ENCODE measurements at regions not wholly inside any gene's neighbourhood (a gene's known extent, or its start where the extent isn't known, plus 50 kb on each side); places are given as distances from the start of the nearest gene placed in this dataset.

DNA sequence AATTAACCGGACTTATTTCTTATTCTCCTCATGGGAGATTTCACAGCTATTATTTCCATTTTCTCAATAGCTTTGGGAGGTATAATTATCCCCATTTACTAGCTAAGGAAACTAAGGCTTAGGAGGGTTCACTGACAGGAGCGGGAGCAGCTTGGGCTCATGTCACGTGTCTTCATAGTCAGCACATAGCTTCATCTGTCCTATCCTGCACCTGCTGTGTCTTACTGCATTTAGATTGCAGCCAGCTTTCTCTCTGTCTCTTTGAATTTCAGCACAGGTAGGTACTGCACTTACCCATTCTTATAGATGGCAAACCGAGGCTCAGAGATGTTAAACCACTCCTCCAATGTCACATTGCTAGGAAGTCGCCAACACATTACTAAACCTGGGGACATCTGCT lies 839.9 kb downstream of the MAFB start:
- Histone ChIP-seq H3K9ac (ENCODE audit: low read depth, low read length, poor library complexity, severe bottlenecking) (no peak overlapping the region), H3K79me2 (ENCODE audit: insufficient read depth, low read length) (no peaks in the 10 kb centered on the region), H3K4me1 (ENCODE audit: insufficient read depth, low read length, poor library complexity, severe bottlenecking) (no peaks in the 10 kb centered on the region), H2AFZ (ENCODE audit: low read length) (no peak overlapping the region), H3K36me3 (ENCODE audit: insufficient read depth, low read length) (no peaks in the 10 kb centered on the region), H3K9me2 (replicated peaks; ENCODE audit: low read depth, low read length) (no peaks in the 10 kb centered on the region), H3K4me2 (ENCODE audit: low read depth, low read length, poor library complexity, severe bottlenecking) (no peak overlapping the region), H3K27me3 (ENCODE audit: insufficient read depth, low read length, poor library complexity, severe bottlenecking) (no peaks in the 10 kb centered on the region), H3K9me3 (ENCODE audit: insufficient read depth, low read depth, low read length) (no peaks in the 10 kb centered on the region), H3K4me3 (ENCODE audit: low read length, poor library complexity, severe bottlenecking) (no peak overlapping the region), H4K20me1 (ENCODE audit: insufficient read depth, low read length, poor library complexity, severe bottlenecking) (no peaks in the 10 kb centered on the region), H3F3A (ENCODE audit: low read depth) (no peaks in the 10 kb centered on the region)
- TF ChIP-seq EZH2phosphoT487 (IDR thresholded peaks at IDR 0.05; ENCODE audit: borderline replicate concordance) = no peak
- TF ChIP-seq, protein P1, sequence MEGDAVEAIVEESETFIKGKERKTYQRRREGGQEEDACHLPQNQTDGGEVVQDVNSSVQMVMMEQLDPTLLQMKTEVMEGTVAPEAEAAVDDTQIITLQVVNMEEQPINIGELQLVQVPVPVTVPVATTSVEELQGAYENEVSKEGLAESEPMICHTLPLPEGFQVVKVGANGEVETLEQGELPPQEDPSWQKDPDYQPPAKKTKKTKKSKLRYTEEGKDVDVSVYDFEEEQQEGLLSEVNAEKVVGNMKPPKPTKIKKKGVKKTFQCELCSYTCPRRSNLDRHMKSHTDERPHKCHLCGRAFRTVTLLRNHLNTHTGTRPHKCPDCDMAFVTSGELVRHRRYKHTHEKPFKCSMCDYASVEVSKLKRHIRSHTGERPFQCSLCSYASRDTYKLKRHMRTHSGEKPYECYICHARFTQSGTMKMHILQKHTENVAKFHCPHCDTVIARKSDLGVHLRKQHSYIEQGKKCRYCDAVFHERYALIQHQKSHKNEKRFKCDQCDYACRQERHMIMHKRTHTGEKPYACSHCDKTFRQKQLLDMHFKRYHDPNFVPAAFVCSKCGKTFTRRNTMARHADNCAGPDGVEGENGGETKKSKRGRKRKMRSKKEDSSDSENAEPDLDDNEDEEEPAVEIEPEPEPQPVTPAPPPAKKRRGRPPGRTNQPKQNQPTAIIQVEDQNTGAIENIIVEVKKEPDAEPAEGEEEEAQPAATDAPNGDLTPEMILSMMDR (conservative IDR thresholded peaks at IDR 0.05; ENCODE audit: low read length) = no peak

DNA sequence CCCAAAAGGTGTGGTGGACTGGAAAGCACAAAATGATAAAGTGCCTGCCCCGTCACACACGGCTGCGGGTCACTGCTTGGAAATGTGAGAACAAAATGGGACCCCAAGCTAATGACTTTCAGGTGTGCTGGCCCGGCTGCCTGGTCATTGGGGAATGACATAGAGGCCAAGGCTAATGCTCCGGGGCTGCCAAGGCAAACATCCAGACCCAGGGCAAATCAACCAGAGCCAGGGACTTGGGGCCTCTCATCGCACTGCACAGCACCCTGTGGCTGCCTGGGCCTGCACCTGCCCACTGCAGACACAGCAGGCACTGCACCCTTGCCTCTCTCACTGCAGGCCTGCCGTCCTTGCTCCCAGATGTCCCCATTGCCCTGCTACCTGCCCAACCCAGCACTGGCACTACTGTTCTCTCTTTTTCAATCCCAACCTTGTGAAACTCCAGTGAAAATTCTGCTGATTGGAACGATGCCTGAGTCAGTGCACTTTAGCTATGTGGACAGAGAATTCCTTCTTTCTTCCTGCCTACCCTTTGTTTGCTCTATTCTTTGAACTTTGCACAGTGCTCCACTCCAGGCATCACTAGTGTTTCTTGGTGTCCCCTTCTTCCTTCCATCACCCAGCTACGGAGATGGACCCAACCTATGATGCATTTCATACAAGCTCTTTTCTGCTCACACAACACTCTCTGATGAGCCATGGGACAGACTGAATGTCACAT lies 849.5 kb downstream of the MAFB start:
- H4K20me1 ChIP-seq (ENCODE audit: insufficient read depth, low read length, poor library complexity, severe bottlenecking) = no peaks in the 10 kb centered on the region
- H3K4me3 ChIP-seq (ENCODE audit: low read length, poor library complexity, severe bottlenecking) = no peak overlapping the region
- H3K9me3 ChIP-seq (ENCODE audit: insufficient read depth, low read depth, low read length) = no peaks in the 10 kb centered on the region
- H3K9ac ChIP-seq (ENCODE audit: low read depth, low read length, poor library complexity, severe bottlenecking) = no peak overlapping the region
- no peaks in the 10 kb centered on the region for H3K9me2 ChIP-seq (replicated peaks; ENCODE audit: low read depth, low read length)
- no peaks in the 10 kb centered on the region for H3F3A ChIP-seq (ENCODE audit: low read depth)
- no peaks in the 10 kb centered on the region for H3K79me2 ChIP-seq (ENCODE audit: insufficient read depth, low read length)
- H3K36me3 ChIP-seq (ENCODE audit: insufficient read depth, low read length) = no peaks in the 10 kb centered on the region
- H3K4me1 ChIP-seq (ENCODE audit: insufficient read depth, low read length, poor library complexity, severe bottlenecking) = no peaks in the 10 kb centered on the region
- no peak overlapping the region for H3K4me2 ChIP-seq (ENCODE audit: low read depth, low read length, poor library complexity, severe bottlenecking)
- no peaks in the 10 kb centered on the region for H3K27me3 ChIP-seq (ENCODE audit: insufficient read depth, low read length, poor library complexity, severe bottlenecking)
- no peak for TF ChIP-seq EZH2phosphoT487 (IDR thresholded peaks at IDR 0.05; ENCODE audit: borderline replicate concordance)
- TF ChIP-seq, protein P1 (conservative IDR thresholded peaks at IDR 0.05; ENCODE audit: low read length) = no peak
- H2AFZ ChIP-seq (ENCODE audit: low read length) = no peak overlapping the region

DNA sequence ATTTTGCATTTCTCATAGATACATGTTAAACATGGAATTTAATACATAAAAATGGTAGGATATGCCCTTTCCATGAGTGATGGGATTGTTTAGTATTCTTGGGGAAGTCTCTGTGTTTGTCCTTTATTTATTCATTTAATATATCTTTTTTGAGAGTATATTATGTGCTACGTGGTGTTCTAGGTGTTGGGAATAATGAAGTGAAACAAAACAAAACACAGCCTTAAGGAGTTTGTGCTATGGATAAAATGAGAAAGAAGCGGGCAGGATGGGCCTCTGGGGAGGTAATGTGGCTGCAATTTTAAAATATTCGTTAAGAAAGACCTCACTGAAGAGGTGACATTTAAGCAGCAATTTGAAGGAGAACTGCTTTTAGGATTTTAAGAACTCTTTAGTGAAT lies 851.5 kb downstream of the MAFB start:
- Histone ChIP-seq H3K4me1 (ENCODE audit: insufficient read depth, low read length, poor library complexity, severe bottlenecking) (no peaks in the 10 kb centered on the region), H3K9me2 (replicated peaks; ENCODE audit: low read depth, low read length) (no peaks in the 10 kb centered on the region), H3F3A (ENCODE audit: low read depth) (no peaks in the 10 kb centered on the region), H2AFZ (ENCODE audit: low read length) (no peak overlapping the region), H4K20me1 (ENCODE audit: insufficient read depth, low read length, poor library complexity, severe bottlenecking) (no peaks in the 10 kb centered on the region), H3K27me3 (ENCODE audit: insufficient read depth, low read length, poor library complexity, severe bottlenecking) (no peaks in the 10 kb centered on the region), H3K9ac (ENCODE audit: low read depth, low read length, poor library complexity, severe bottlenecking) (no peak overlapping the region), H3K9me3 (ENCODE audit: insufficient read depth, low read depth, low read length) (no peaks in the 10 kb centered on the region), H3K4me2 (ENCODE audit: low read depth, low read length, poor library complexity, severe bottlenecking) (no peak overlapping the region), H3K36me3 (ENCODE audit: insufficient read depth, low read length) (no peaks in the 10 kb centered on the region), H3K4me3 (ENCODE audit: low read length, poor library complexity, severe bottlenecking) (no peak overlapping the region), H3K79me2 (ENCODE audit: insufficient read depth, low read length) (no peaks in the 10 kb centered on the region)
- TF ChIP-seq EZH2phosphoT487 (IDR thresholded peaks at IDR 0.05; ENCODE audit: borderline replicate concordance) = no peak
- TF ChIP-seq, protein P1 (conservative IDR thresholded peaks at IDR 0.05; ENCODE audit: low read length) = no peak
